GM18951 (cell line): ENCODE measurements at regions not wholly inside any gene's neighbourhood (a gene's known extent, or its start where the extent isn't known, plus 50 kb on each side); places are given as distances from the start of the nearest gene placed in this dataset.

Source experiments
- POLR2A ChIP-seq: IDR thresholded peaks from 4 replicates; pipeline ENCODE4 v1.6.1; 2011; ENCODE audit warnings: mild to moderate bottlenecking; ENCODE audit not compliant: insufficient read length, insufficient read depth; ENCODE audit errors: extremely low read depth
- in situ Hi-C: fragments of 300-500 bp; cut with MboI; formaldehyde crosslinking; loops from one replicate; pipeline ENCODE4 v1.12.0; 2022; ENCODE audit warnings: low sequenced_read_pairs, mixed read lengths, inconsistent platforms; ENCODE audit not compliant: unreplicated experiment

DNA sequence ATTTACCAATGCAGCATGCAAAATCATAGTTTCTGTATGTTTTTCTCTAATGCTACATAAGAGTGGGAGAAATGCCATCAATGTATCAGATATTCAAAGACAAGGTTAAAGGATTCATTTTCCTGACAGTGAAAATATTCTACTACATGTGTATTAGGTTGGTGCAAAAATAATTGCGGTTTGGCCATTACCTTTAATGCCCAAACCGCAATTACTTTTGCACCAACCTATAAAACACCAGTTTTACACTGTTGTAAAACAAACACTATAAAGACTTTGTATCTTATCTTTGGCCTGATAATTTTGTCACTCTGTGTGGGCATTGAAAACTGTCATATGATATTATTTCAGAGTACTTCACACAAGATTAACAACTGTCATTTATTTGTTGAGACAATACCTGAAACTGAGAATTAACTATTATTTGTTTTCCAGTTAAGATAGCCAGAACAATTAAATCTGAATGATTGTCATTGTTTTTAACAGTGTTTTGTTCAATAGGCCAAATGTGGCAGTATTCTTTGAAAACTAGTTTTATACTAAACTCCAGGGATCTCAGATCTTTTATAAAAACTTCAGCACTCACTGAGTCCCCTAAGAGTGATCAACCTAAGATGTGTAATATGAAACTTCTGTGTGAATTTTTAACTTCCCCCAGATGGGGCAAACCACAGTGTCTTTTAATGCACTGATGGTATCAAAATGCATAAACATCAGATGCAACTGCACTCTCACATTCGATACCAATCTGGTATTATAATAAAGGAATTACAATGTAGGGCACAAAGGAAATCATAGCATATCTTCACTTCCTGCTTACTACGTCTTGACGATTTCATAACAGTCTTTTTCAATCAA lies 53.8 kb upstream of the FBN2 start:
- TF ChIP-seq POLR2A: no peak
- in situ Hi-C loops: no loop called here

GRCh38 chr5:128596071-128596470 lies 58.0 kb upstream of the FBN2 start:
- TF ChIP-seq POLR2A: no peak
- in situ Hi-C loops: no loop called here

GRCh38 chr5:128597156-128597555 lies 59.1 kb upstream of the FBN2 start:
- in situ Hi-C loops: no loop called here
- TF ChIP-seq POLR2A: no peak

- in situ Hi-C loops: no loop called here
- TF ChIP-seq POLR2A: no peak
Measured at GRCh38 chr5:128613128-128613527, 75.1 kb upstream of the FBN2 start.

DNA sequence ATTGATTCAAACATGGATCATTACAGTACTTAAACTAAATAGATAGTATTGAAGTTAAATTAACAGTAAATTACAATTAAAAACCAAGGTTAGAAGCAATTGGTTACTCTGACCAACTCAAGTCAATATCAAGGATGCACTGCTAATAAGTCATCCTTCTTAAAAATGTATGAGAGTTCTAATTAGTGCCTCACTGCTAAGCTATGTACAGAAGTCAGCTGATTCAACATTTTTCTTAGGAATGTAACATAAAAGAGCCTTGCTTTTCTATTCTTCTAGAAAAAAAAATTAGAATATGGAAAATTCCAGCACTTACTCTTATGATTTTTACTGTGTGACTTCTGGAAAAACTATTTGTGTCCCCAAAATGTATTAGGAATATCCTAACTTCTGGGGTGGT lies 75.7 kb upstream of the FBN2 start:
- no peak for TF ChIP-seq POLR2A
- in situ Hi-C loops: no loop called here

DNA sequence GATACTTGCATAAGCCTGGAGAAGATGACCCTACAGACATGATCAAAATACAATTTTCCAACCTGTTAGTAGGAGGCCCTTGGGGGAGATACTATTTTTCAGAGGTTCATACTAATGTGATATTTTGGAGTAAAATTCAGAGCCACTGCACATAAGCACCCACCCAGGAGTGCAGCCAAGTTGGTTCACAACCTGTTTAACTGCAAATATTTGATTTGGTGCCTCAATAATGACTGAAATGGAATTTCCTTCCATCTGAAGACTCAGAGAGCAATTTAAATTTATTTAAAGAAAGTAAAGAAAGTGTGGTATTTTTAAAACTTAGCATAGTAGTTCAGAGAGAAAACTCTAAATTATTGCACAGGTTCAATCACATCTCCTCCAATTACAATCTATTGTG lies 77.5 kb upstream of the FBN2 start:
- in situ Hi-C loops: no loop called here
- TF ChIP-seq POLR2A: no peak

- in situ Hi-C loops: no loop called here
- TF ChIP-seq POLR2A: no peak
Measured at GRCh38 chr5:128626536-128627090, 88.6 kb upstream of the FBN2 start.

DNA sequence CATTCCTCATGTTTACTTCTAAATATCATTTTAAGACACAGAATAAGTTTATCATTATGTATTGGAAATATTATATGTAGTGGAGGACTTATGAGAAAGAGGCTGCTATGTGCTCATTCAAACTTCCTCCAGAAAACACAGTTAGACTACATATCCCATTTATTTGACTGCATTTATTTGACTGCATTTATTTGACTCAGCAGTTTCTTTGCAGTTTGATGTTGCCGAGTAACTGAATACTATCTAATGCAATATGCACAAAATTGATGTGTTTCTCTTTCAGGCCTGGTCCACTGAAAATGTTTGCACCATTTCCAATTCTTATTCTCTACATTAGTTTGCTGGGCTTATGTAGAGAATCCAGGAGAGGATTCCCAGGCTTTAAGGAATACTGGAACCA lies 89.9 kb upstream of the FBN2 start:
- no peak for TF ChIP-seq POLR2A
- in situ Hi-C loops: no loop called here

GRCh38 chr5:128629157-128629556 lies 91.1 kb upstream of the FBN2 start:
- in situ Hi-C loops: no loop called here
- no peak for TF ChIP-seq POLR2A

- in situ Hi-C loops: no loop called here
- no peak for TF ChIP-seq POLR2A
Measured at GRCh38 chr5:128630121-128630520, 92.1 kb upstream of the FBN2 start.

- in situ Hi-C loops: no loop called here
- no peak for TF ChIP-seq POLR2A
Measured at GRCh38 chr5:128631771-128632170, 93.7 kb upstream of the FBN2 start.

- no peak for TF ChIP-seq POLR2A
- in situ Hi-C loops: no loop called here
Measured at GRCh38 chr5:128632264-128632663, 94.2 kb upstream of the FBN2 start.

DNA sequence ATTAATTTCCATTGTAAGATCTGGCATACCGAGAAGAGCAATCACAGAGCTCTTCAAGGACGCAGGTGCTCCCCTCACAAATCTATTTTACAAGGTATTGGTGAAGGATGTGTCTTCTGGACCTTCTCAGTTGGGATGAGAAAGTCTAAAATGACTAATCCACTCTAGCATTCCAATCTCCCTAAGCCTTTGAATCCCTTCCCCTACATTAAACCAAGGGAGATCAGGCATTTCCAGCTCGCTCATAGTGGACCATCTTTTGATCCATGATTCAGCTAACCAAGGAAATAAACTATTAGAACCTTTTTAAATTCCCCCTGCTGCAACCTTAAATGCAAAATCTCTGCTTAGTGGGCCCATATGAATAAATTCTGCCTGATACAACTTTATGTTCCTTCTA lies 95.9 kb upstream of the FBN2 start:
- no peak for TF ChIP-seq POLR2A
- in situ Hi-C loops: no loop called here

DNA sequence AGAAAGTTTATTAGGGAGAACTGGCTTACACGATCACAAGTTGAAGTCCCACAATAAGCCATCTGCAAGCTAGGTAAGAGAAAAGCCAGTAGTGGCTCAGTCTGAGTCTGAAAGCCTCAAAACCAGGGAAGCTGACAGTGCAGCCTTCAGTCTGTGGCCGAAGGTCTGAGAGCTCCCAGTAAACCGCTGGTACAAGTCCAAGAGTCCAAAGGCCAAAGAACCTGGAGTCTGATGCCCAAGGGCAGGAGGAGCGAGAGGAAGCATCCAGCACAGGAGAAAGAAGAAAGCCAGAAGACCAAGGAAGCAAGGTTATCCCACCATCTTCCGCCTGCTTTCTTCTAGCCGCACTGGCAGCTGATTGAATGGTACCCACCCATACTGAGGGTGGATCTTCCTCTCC lies 97.3 kb upstream of the FBN2 start:
- no peak for TF ChIP-seq POLR2A
- in situ Hi-C loops: no loop called here

- TF ChIP-seq POLR2A: no peak
- in situ Hi-C loops: no loop called here
Measured at GRCh38 chr5:128636361-128636760, 98.3 kb upstream of the FBN2 start.

- no peak for TF ChIP-seq POLR2A
- in situ Hi-C loops: no loop called here
Measured at GRCh38 chr5:128637031-128637430, 99.0 kb upstream of the FBN2 start.
